NCI-H1092 (cell line): ENCODE measurements at regions not wholly inside any gene's neighbourhood (a gene's known extent, or its start where the extent isn't known, plus 50 kb on each side); places are given as distances from the start of the nearest gene placed in this dataset.

Experiments used
- DNase-seq: peaks from one replicate; lab custom pipeline; 2025; lab: John Stamatoyannopoulos, UW

GRCh38 chr1:234882898-234883297 lies 245.7 kb downstream of the TOMM20 start:
- DNase-seq = no peak

GRCh38 chr1:234881893-234882771 lies 246.5 kb downstream of the TOMM20 start:
- no peak for DNase-seq

DNA sequence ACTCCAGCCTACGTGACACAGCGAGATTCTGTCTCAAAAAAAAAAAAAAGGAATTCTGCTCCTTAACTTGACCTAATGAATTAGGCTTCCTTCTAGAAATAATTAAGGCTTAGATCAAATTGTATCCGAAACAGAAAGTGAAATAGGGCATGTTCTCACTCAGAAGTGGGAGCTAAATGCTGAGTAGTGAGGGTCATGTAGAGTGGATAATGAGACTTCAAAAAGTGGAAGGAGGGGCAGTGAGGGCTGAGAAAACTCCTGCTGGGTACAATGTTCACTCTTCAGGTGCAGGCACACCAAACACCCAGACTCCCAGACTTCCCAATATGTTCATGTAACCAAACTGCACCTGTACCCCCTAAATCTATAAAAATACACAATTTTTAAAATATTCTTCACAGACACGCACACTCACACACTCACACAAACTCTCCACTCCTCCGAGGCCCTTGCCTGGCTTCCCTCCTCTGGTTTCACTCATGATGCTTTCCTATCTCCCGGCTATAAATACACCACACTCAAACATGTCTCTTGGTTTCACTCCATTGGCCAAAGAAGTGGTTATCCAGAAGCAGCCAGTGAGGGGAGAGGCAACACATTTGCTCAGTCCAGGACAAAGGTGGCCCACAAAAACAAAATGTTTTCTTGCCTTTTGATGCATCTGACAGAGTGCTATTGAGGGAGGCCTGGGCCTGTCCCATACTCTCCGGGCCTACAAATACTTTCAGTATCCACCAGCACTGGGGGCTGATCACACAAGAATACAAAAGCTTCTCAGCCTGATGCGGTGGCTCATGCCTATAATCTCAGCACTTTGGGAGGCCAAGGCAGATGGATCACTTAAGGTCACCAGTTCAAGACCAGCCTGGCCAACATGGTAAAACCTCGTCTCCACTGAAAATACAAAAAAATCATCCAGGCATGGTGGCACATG lies 249.2 kb downstream of the TOMM20 start:
- peak; percentile 40 for DNase-seq

GRCh38 chr1:234878288-234878687 lies 250.3 kb downstream of the TOMM20 start:
- DNase-seq = no peak

GRCh38 chr1:234877761-234878160 lies 250.9 kb downstream of the TOMM20 start:
- DNase-seq = no peak

GRCh38 chr1:234875953-234876855 lies 252.4 kb downstream of the TOMM20 start:
- no peak for DNase-seq

GRCh38 chr1:234875328-234875952 lies 253.2 kb downstream of the TOMM20 start:
- DNase-seq = no peak

GRCh38 chr1:234874291-234875288 lies 254.0 kb downstream of the TOMM20 start:
- DNase-seq = no peak

DNA sequence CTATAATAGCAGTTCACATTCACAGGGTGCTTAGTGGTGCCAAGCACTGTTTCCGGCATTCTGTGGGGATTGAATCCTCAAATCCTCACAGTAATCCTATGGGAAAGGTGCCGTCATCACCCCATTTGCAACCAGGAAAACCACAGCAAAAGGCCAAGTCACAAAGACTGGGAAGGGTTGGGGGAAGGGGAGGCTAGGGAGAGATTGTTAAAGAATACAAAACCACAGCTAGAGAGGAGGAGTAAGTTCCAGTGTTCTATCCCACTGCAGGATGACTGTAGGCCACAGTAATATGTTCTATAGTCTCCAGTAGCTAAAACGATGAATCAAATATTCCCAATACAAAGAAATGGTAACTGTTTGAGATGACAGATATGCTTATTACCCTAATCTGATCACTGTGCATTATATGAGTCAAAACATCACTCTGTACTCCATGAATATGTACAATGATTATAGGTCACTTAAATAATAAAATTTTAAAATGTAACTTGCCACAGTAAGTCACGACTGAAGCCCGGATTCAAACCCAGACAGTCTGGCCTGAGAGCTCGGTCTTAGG lies 256.8 kb downstream of the TOMM20 start:
- DNase-seq = no peak

DNA sequence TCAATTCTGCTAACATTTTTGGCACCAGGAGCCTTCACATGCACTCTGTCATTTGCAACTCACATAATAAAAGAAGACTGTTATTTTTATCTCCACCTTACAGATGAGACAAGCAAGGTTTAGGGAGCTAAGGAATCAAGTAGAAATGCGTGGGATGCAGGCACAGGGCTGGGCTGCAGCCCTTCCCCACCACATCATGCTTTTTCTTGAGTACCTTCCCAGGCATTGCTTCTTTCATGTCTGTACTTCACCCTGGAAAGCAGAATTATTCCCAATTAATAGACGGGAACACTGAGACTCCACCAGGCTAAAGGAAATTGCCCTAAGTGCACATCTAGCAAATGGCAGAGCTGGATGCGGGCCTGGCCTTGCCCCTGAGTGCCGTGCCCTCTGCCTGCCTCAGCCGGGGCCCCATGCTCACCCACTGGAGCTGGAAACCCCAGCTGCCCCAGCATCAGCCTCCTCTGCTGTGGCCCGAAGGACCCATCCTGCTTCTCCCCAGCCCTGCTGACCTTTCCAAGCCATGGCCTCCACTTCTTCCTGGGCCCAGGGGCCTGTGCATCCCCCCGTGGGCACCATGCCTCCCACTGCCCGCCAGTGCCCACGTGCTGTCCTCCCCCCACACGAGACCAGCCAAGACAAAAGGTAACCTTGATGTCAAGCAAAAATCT lies 257.5 kb downstream of the TOMM20 start:
- DNase-seq = no peak

DNA sequence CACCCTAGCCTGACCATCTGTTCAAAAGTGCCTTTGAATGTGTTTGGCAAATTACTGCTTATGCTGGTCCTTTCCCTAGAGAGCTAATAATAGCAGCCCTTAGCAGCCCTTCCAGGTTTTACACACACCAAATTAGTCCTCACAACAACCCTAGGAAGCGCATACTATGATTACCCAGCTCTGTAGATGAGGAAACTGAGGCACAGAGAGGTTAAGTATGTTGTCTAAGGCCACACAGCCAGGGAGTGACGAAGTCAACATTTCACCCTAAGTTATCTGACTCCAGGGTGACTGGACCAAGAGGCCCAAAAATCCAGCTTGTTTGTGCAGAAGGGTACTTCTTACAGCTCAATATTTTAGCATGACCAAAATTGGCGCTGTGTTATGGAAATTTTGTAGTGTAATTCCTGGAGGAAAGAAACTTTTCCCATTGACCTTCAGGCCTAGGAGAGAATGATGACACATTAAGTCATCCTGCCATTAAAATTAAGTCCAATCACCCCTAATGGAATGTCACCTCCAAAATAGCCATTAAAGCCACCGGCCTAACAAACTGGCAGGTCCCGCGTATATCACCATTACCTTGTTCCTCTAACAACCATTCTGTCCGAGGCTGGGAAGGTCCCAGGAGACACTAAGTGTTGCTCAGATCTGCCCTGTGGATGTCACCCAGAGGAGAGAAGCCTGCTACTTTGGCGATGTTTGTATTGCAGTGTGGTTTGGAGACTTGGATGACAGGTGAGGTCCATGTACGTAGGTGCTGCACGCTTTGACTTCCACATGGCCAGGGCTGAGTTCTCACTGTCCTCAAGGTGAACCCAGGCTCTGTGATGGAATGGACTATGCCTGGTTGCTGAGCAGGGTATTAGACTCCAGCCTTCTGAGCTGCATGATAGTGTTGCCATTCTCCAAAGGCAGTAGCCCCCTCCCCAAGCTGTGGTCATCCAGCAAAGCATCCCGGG lies 258.3 kb downstream of the TOMM20 start:
- no peak for DNase-seq

GRCh38 chr1:234869182-234870019 lies 259.2 kb downstream of the TOMM20 start:
- no peak for DNase-seq

DNA sequence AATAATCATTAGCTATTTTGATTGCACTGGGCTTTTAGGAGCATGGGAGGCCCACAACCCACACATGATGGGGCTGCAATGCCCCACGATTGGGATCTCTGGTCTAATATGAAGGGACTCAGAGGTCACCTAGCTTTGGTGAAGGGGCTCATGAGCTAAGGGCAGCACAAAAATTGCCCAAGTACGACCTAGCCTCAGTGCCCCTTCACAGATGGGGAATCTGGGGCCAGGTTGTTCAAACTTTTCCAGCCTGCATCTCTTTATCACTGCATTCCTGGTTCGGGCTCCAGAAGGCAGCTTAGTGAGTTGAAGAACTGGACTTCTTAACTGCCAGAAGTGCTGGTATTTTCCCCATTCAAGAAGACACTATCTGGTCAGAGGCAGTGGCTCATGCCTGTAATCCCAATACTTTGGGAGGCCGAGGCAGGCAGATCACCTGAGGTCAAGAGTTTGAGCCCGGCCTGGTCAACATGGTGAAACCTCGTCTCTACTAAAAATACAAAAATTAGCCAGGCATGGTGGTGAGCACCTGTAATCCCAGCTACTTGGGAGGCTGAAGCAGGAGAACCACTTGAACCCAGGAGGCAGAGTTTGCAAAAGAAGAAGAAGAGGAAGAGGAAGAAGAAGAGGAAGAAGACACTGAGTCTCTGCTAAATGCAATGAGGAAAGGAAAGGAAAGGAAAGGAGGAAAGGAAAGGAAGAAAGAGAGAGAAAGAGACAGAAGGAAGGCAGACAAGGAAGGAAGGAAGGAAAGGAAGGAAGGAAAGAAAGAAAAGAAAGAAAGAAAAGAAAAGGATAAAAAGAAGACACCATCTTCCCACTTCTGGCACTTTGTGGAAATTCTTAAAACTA lies 258.5 kb upstream of the IRF2BP2 start:
- DNase-seq = no peak

GRCh38 chr1:234866007-234866866 lies 256.3 kb upstream of the IRF2BP2 start:
- no peak for DNase-seq
